Caki2 (cell line): ENCODE measurements at regions not wholly inside any gene's neighbourhood (a gene's known extent, or its start where the extent isn't known, plus 50 kb on each side); places are given as distances from the start of the nearest gene placed in this dataset.

Experiments
- DNase-seq: peaks from one replicate; pipeline ENCODE4 v3.0.0-alpha.2; 2015; ENCODE audit warnings: low read depth
- in situ Hi-C: cut with HindIII; loops from 2 replicates; pipeline ENCODE4 v1.10.0; 2016; ENCODE audit warnings: low sequenced_read_pairs, low pct_unique_long_range_greater_than_20kb, mixed read lengths

GRCh38 chrX:39212456-39212855 is 411.2 kb downstream of the MID1IP1 start:
- in situ Hi-C loops: no loop called here
- DNase-seq: no peak

GRCh38 chrX:39214387-39215126 is 413.3 kb downstream of the MID1IP1 start:
- no peak for DNase-seq
- in situ Hi-C loops: no loop called here

GRCh38 chrX:39220952-39221351 is 419.7 kb downstream of the MID1IP1 start:
- in situ Hi-C loops: no loop called here
- no peak for DNase-seq

- in situ Hi-C loops: no loop called here
- DNase-seq: no peak
These were observed 421.3 kb downstream of the MID1IP1 start for GRCh38 chrX:39222346-39223113.

- no peak for DNase-seq
- in situ Hi-C loops: no loop called here
These were observed 425.0 kb downstream of the MID1IP1 start for GRCh38 chrX:39226251-39226650.

GRCh38 chrX:39227371-39227770 is 426.1 kb downstream of the MID1IP1 start:
- DNase-seq: no peak
- in situ Hi-C loops: no loop called here

GRCh38 chrX:39238006-39238405 is 436.7 kb downstream of the MID1IP1 start:
- in situ Hi-C loops: no loop called here
- DNase-seq: no peak

GRCh38 chrX:39242187-39242586 is 440.9 kb downstream of the MID1IP1 start:
- no peak for DNase-seq
- in situ Hi-C loops: no loop called here

GRCh38 chrX:39244147-39244546 is 442.9 kb downstream of the MID1IP1 start:
- in situ Hi-C loops: no loop called here
- DNase-seq: no peak

- in situ Hi-C loops: no loop called here
- no peak for DNase-seq
These were observed 443.8 kb downstream of the MID1IP1 start for GRCh38 chrX:39245024-39245423.

GRCh38 chrX:39247536-39247935 is 446.3 kb downstream of the MID1IP1 start:
- DNase-seq: no peak
- in situ Hi-C loops: no loop called here

- in situ Hi-C loops: no loop called here
- DNase-seq: no peak
These were observed 447.1 kb downstream of the MID1IP1 start for GRCh38 chrX:39248330-39248729.

GRCh38 chrX:39249999-39250398 is 448.7 kb downstream of the MID1IP1 start:
- no peak for DNase-seq
- in situ Hi-C loops: no loop called here

GRCh38 chrX:39251995-39252394 is 450.7 kb downstream of the MID1IP1 start:
- in situ Hi-C loops: no loop called here
- DNase-seq: no peak

GRCh38 chrX:39253551-39253950 is 452.3 kb downstream of the MID1IP1 start:
- in situ Hi-C loops: no loop called here

GRCh38 chrX:39258331-39258730 is 457.1 kb downstream of the MID1IP1 start:
- in situ Hi-C loops: no loop called here
- DNase-seq: peak; percentile 24

More at GRCh38 chrX:39253551-39253950, 452.3 kb downstream of the MID1IP1 start:
- no peak for DNase-seq

- in situ Hi-C loops: no loop called here
- no peak for DNase-seq
These were observed 459.7 kb downstream of the MID1IP1 start for GRCh38 chrX:39260965-39261364.

GRCh38 chrX:39261446-39262147 is 460.3 kb downstream of the MID1IP1 start:
- DNase-seq: peak; percentile 26
- in situ Hi-C loops: no loop called here

- in situ Hi-C loops: no loop called here
- DNase-seq: no peak
These were observed 461.4 kb downstream of the MID1IP1 start for GRCh38 chrX:39262641-39263040.
